Activated CD8-positive, alpha-beta T cell treated with anti-CD3 and anti-CD28 coated beads for 36 hours (primary cell): ENCODE measurements at regions not wholly inside any gene's neighbourhood (a gene's known extent, or its start where the extent isn't known, plus 50 kb on each side); places are given as distances from the start of the nearest gene placed in this dataset.

Source experiments
- ATAC-seq: fragments of 200-7000 bp; cut with Tn5 transposase; one replicate; pipeline ENCODE4 v1.10.0; 2021; ENCODE audit warnings: mild to moderate bottlenecking, moderate library complexity
- CTCF ChIA-PET: fragments of 350-600 bp; sonication (Branson Sonifier 250); formaldehyde crosslinking; loops from one replicate; lab custom pipeline; 2021; ENCODE audit warnings: antibody characterized with exemption; lab: Charles Lee
- POLR2A ChIA-PET: fragments of 350-600 bp; sonication (Branson Sonifier 250); formaldehyde crosslinking; loops from one replicate; lab custom pipeline; 2021; ENCODE audit warnings: antibody characterized with exemption; lab: Charles Lee
- DNase-seq: peaks from one replicate; pipeline ENCODE4 v3.0.0-alpha.2; 2020
- H3K27ac Mint-ChIP-seq: one replicate; pipeline ENCODE4 v1.8.0; 2021; ENCODE audit warnings: mild to moderate bottlenecking, mixed read lengths
- H3K27me3 Mint-ChIP-seq: one replicate; pipeline ENCODE4 v1.8.0; 2021; ENCODE audit warnings: mixed read lengths
- H3K36me3 Mint-ChIP-seq: one replicate; pipeline ENCODE4 v1.8.0; 2021; ENCODE audit warnings: low read depth, mixed read lengths
- H3K4me1 Mint-ChIP-seq: one replicate; pipeline ENCODE4 v1.8.0; 2021; ENCODE audit warnings: low read depth, mixed read lengths
- H3K4me3 Mint-ChIP-seq: one replicate; pipeline ENCODE4 v1.8.0; 2021; ENCODE audit warnings: mild to moderate bottlenecking, moderate library complexity, mixed read lengths
- H3K9me3 Mint-ChIP-seq: one replicate; pipeline ENCODE4 v1.8.0; 2021; ENCODE audit warnings: mixed read lengths
- CTCF ChIP-seq: fragments of 200-600 bp; IDR thresholded peaks from one replicate; pipeline ENCODE4 v1.8.0; 2022; ENCODE audit warnings: antibody characterized with exemption, mild to moderate bottlenecking
- intact Hi-C: fragments of 100-400 bp; cut with micrococcal nuclease; formaldehyde crosslinking; loops from one replicate; pipeline ENCODE4 v1.10.0; 2022

GRCh38 chrX:52261125-52261462, 76.4 kb downstream of the MAGED4 start:
- Mint-ChIP-seq H3K4me3 (peak overlapping the region; percentile 90), H3K27me3 (peaks cover 6% of the 10 kb centered on the region), H3K4me1 (peaks cover 7% of the 10 kb centered on the region), H3K9me3 (no peaks in the 10 kb centered on the region), H3K36me3 (no peaks in the 10 kb centered on the region), H3K27ac (peak overlapping the region; percentile 99)
- no peak for TF ChIP-seq CTCF
- ChIA-PET CTCF (interaction anchor here (0.7 to 1.4 kb wide), 4 partner anchors 9 to 646 kb away, joined by 3 to 6 read pairs (median 4); no protein-coding TSS in a partner anchor), POLR2A (no interaction called here)
- intact Hi-C loops = no loop called here
- no peak for ATAC-seq
- DNase-seq = no peak

GRCh38 chrX:52261463-52262194, 76.9 kb downstream of the MAGED4 start:
- H3K4me3 Mint-ChIP-seq = peak overlapping the region; percentile 90
- ATAC-seq = peak; percentile 99
- H3K9me3 Mint-ChIP-seq = no peaks in the 10 kb centered on the region
- DNase-seq = peak; percentile 90
- peak overlapping the region; percentile 99 for H3K27ac Mint-ChIP-seq
- peak; percentile 79 for TF ChIP-seq CTCF
- ChIA-PET POLR2A (no interaction called here), CTCF (interaction anchor here (0.7 to 1.4 kb wide), 4 partner anchors 8 to 646 kb away, joined by 3 to 6 read pairs (median 4); no protein-coding TSS in a partner anchor)
- H3K4me1 Mint-ChIP-seq = peaks cover 7% of the 10 kb centered on the region
- H3K36me3 Mint-ChIP-seq = no peaks in the 10 kb centered on the region
- intact Hi-C loops = no loop called here
- H3K27me3 Mint-ChIP-seq = peaks cover 4% of the 10 kb centered on the region

- H3K4me1 Mint-ChIP-seq = peaks cover 7% of the 10 kb centered on the region
- intact Hi-C loops = no loop called here
- peaks cover 2% of the 10 kb centered on the region for H3K27me3 Mint-ChIP-seq
- TF ChIP-seq CTCF = no peak
- CTCF ChIA-PET = interaction anchor here (1.4 kb wide), 3 partner anchors 12 to 647 kb away, joined by 3 to 6 read pairs (median 5); no protein-coding TSS in a partner anchor
- H3K9me3 Mint-ChIP-seq = no peaks in the 10 kb centered on the region
- DNase-seq = no peak
- H3K4me3 Mint-ChIP-seq = peak overlapping the region; percentile 90
- ATAC-seq = no peak
- H3K36me3 Mint-ChIP-seq = no peaks in the 10 kb centered on the region
- peak overlapping the region; percentile 99 for H3K27ac Mint-ChIP-seq
- POLR2A ChIA-PET = no interaction called here
These were observed 77.5 kb downstream of the MAGED4 start for GRCh38 chrX:52262195-52262546.

GRCh38 chrX:52263417-52263816, 78.7 kb downstream of the MAGED4 start:
- peaks cover 7% of the 10 kb centered on the region for H3K4me1 Mint-ChIP-seq

More at GRCh38 chrX:52263417-52263816, 78.7 kb downstream of the MAGED4 start:
- H3K36me3 Mint-ChIP-seq = no peaks in the 10 kb centered on the region
- ChIA-PET POLR2A (no interaction called here), CTCF (no interaction called here)
- no peaks in the 10 kb centered on the region for H3K9me3 Mint-ChIP-seq
- DNase-seq = no peak
- H3K27me3 Mint-ChIP-seq = no peaks in the 10 kb centered on the region
- H3K27ac Mint-ChIP-seq = no peak overlapping the region
- no peak overlapping the region for H3K4me3 Mint-ChIP-seq
- intact Hi-C loops = no loop called here
- no peak for TF ChIP-seq CTCF
- ATAC-seq = no peak
